T-helper 1 cell treated with Interleukin-12 subunit alpha and Interleukin-12 subunit beta and Interleukin-4 antibody, amounts not matched to agents 30 μg/mL and 1 μg/mL, for 36 hours (primary cell): ENCODE measurements at regions not wholly inside any gene's neighbourhood (a gene's known extent, or its start where the extent isn't known, plus 50 kb on each side); places are given as distances from the start of the nearest gene placed in this dataset.
"Not testable (repeated sequence)": the region's sequence is repeated elsewhere in the genome, so short reads cannot be mapped to it uniquely, and the experiment has no call there.

Experiments used
- H3K27ac Mint-ChIP-seq: one replicate; pipeline ENCODE4 v1.8.0; 2021; ENCODE audit warnings: mild to moderate bottlenecking, mixed read lengths
- H3K27me3 Mint-ChIP-seq: one replicate; pipeline ENCODE4 v1.8.0; 2021; ENCODE audit warnings: low read depth, mixed read lengths
- H3K36me3 Mint-ChIP-seq: one replicate; pipeline ENCODE4 v1.8.0; 2021; ENCODE audit warnings: low read depth, mixed read lengths
- H3K4me1 Mint-ChIP-seq: one replicate; pipeline ENCODE4 v1.8.0; 2021; ENCODE audit warnings: low read depth, mixed read lengths
- H3K4me3 Mint-ChIP-seq: one replicate; pipeline ENCODE4 v1.8.0; 2021; ENCODE audit warnings: mild to moderate bottlenecking, moderate library complexity, mixed read lengths
- H3K9me3 Mint-ChIP-seq: one replicate; pipeline ENCODE4 v1.8.0; 2021; ENCODE audit warnings: mixed read lengths

GRCh38 chr15:77893671-77894640 lies 183.6 kb downstream of the TBC1D2B start:
- H3K4me1 Mint-ChIP-seq, H3K27me3 Mint-ChIP-seq, H3K36me3 Mint-ChIP-seq, H3K4me3 Mint-ChIP-seq, H3K9me3 Mint-ChIP-seq, H3K27ac Mint-ChIP-seq: not testable (repeated sequence)

GRCh38 chr15:77893246-77893645 lies 184.3 kb downstream of the TBC1D2B start:
- not testable (repeated sequence) for H3K4me1 Mint-ChIP-seq

GRCh38 chr15:77892335-77892734 lies 185.2 kb downstream of the TBC1D2B start:
- no peaks in the 10 kb centered on the region for H3K9me3 Mint-ChIP-seq
- H3K4me3 Mint-ChIP-seq, result no peak overlapping the region
- H3K4me1 Mint-ChIP-seq, result no peaks in the 10 kb centered on the region
- H3K27ac Mint-ChIP-seq, result no peak overlapping the region
- no peaks in the 10 kb centered on the region for H3K36me3 Mint-ChIP-seq
- H3K27me3 Mint-ChIP-seq, result no peaks in the 10 kb centered on the region

More at GRCh38 chr15:77893246-77893645, 184.3 kb downstream of the TBC1D2B start:
- H3K27ac Mint-ChIP-seq, H3K27me3 Mint-ChIP-seq, H3K9me3 Mint-ChIP-seq, H3K4me3 Mint-ChIP-seq, H3K36me3 Mint-ChIP-seq: not testable (repeated sequence)

GRCh38 chr15:77891862-77892261 lies 185.6 kb downstream of the TBC1D2B start:
- H3K4me3 Mint-ChIP-seq, H3K36me3 Mint-ChIP-seq, H3K4me1 Mint-ChIP-seq, H3K27me3 Mint-ChIP-seq, H3K27ac Mint-ChIP-seq, H3K9me3 Mint-ChIP-seq: not testable (repeated sequence)

- H3K4me1 Mint-ChIP-seq, H3K9me3 Mint-ChIP-seq, H3K36me3 Mint-ChIP-seq, H3K4me3 Mint-ChIP-seq, H3K27me3 Mint-ChIP-seq, H3K27ac Mint-ChIP-seq: not testable (repeated sequence)
Measured at GRCh38 chr15:77890911-77891801, 186.4 kb downstream of the TBC1D2B start.

- H3K4me1 Mint-ChIP-seq, H3K27ac Mint-ChIP-seq, H3K36me3 Mint-ChIP-seq, H3K9me3 Mint-ChIP-seq, H3K4me3 Mint-ChIP-seq, H3K27me3 Mint-ChIP-seq: not testable (repeated sequence)
Measured at GRCh38 chr15:77889828-77890725, 187.4 kb downstream of the TBC1D2B start.

- Mint-ChIP-seq H3K27me3 (no peaks in the 10 kb centered on the region), H3K27ac (no peak overlapping the region), H3K36me3 (no peaks in the 10 kb centered on the region), H3K9me3 (no peaks in the 10 kb centered on the region), H3K4me1 (no peaks in the 10 kb centered on the region), H3K4me3 (no peak overlapping the region)
Measured at GRCh38 chr15:77889009-77889806, 188.3 kb downstream of the TBC1D2B start.

GRCh38 chr15:77887563-77888429 lies 189.7 kb downstream of the TBC1D2B start:
- H3K4me3 Mint-ChIP-seq, H3K4me1 Mint-ChIP-seq, H3K27ac Mint-ChIP-seq, H3K36me3 Mint-ChIP-seq, H3K9me3 Mint-ChIP-seq, H3K27me3 Mint-ChIP-seq: not testable (repeated sequence)

- no peaks in the 10 kb centered on the region for H3K27me3 Mint-ChIP-seq
- H3K27ac Mint-ChIP-seq, result no peak overlapping the region
- no peaks in the 10 kb centered on the region for H3K36me3 Mint-ChIP-seq
- no peak overlapping the region for H3K4me3 Mint-ChIP-seq
- no peaks in the 10 kb centered on the region for H3K9me3 Mint-ChIP-seq
- H3K4me1 Mint-ChIP-seq, result no peaks in the 10 kb centered on the region
Measured at GRCh38 chr15:77886805-77887448, 190.6 kb downstream of the TBC1D2B start.

- H3K9me3 Mint-ChIP-seq, H3K4me1 Mint-ChIP-seq, H3K4me3 Mint-ChIP-seq, H3K36me3 Mint-ChIP-seq, H3K27ac Mint-ChIP-seq, H3K27me3 Mint-ChIP-seq: not testable (repeated sequence)
Measured at GRCh38 chr15:77885877-77886500, 191.5 kb downstream of the TBC1D2B start.

GRCh38 chr15:77883012-77883411 lies 194.5 kb downstream of the TBC1D2B start:
- not testable (repeated sequence) for H3K4me1 Mint-ChIP-seq, H3K27me3 Mint-ChIP-seq, H3K9me3 Mint-ChIP-seq, H3K27ac Mint-ChIP-seq, H3K36me3 Mint-ChIP-seq, H3K4me3 Mint-ChIP-seq

GRCh38 chr15:77881950-77882349 lies 195.6 kb downstream of the TBC1D2B start:
- no peak overlapping the region for H3K4me3 Mint-ChIP-seq
- H3K27ac Mint-ChIP-seq, result no peak overlapping the region
- H3K9me3 Mint-ChIP-seq, result no peaks in the 10 kb centered on the region

More at GRCh38 chr15:77881950-77882349, 195.6 kb downstream of the TBC1D2B start:
- Mint-ChIP-seq H3K36me3 (no peaks in the 10 kb centered on the region), H3K4me1 (no peaks in the 10 kb centered on the region), H3K27me3 (no peaks in the 10 kb centered on the region)
